H1 (cell line): ENCODE measurements at regions not wholly inside any gene's neighbourhood (a gene's known extent, or its start where the extent isn't known, plus 50 kb on each side); places are given as distances from the start of the nearest gene placed in this dataset.

ENCODE experiments used
- CTCF ChIA-PET: fragments of 300-600 bp; sonication (Branson Sonifier 250); formaldehyde crosslinking; loops from one replicate; lab custom pipeline; 2021; ENCODE audit not compliant: partially characterized antibody; lab: Charles Lee
- POLR2A ChIA-PET: fragments of 300-600 bp; sonication (Branson Sonifier 250); formaldehyde crosslinking; loops from one replicate; lab custom pipeline; 2021; ENCODE audit warnings: inconsistent platforms; ENCODE audit not compliant: partially characterized antibody; lab: Charles Lee
- DNase-seq, 2 experiments: peaks; one replicate each; pipeline versions ENCODE4 v3.0.0 to v3.0.0-alpha.2; 2010 to 2022; ENCODE audit warnings: low spot score in 2 of 2, low read depth in 1 of 2, mixed read lengths in 1 of 2
- FAIRE-seq: peaks from 2 replicates; lab custom pipeline; 2011; peaks lifted over from hg19 to GRCh38; lab: Jason Lieb, UNC
- H2AFZ ChIP-seq: 2 replicates; pipeline ENCODE4 v1.8.1; 2012; ENCODE audit warnings: low read length, inconsistent platforms
- H2AK5ac ChIP-seq: 2 replicates; pipeline ENCODE4 v1.6.1; 2013; ENCODE audit warnings: low read depth, low read length
- H2BK120ac ChIP-seq: replicated peaks from 2 replicates; pipeline ENCODE3; 2013; ENCODE audit warnings: low read depth, low read length, inconsistent platforms
- H2BK12ac ChIP-seq: 2 replicates; pipeline ENCODE4 v1.6.1; 2013; ENCODE audit warnings: low read depth, low read length
- H2BK15ac ChIP-seq: 2 replicates; pipeline ENCODE4 v1.6.1; 2013; ENCODE audit warnings: low read length
- H2BK20ac ChIP-seq: 2 replicates; pipeline ENCODE4 v1.6.1; 2013; ENCODE audit warnings: low read length
- H2BK5ac ChIP-seq: 2 replicates; pipeline ENCODE4 v1.6.1; 2013; ENCODE audit warnings: low read depth, low read length
- H3K14ac ChIP-seq: 2 replicates; pipeline ENCODE4 v1.6.1; 2013; ENCODE audit warnings: inconsistent platforms; ENCODE audit not compliant: insufficient read length
- H3K18ac ChIP-seq: 2 replicates; pipeline ENCODE4 v1.6.1; 2013; ENCODE audit warnings: low read length; ENCODE audit errors: extremely low read depth
- H3K23ac ChIP-seq: 2 replicates; pipeline ENCODE4 v1.6.1; 2013; ENCODE audit warnings: inconsistent platforms; ENCODE audit not compliant: insufficient read length
- H3K23me2 ChIP-seq: 2 replicates; pipeline ENCODE4 v1.6.1; 2013; ENCODE audit warnings: low read depth, low read length
- H3K27ac ChIP-seq: 2 replicates; pipeline ENCODE4 v1.6.1; 2011; ENCODE audit warnings: low read depth, low read length, inconsistent platforms
- H3K27me3 ChIP-seq, 4 experiments: replicated peaks in 1 of 4; 1 replicate in 1 of 4; 2 replicates in 3 of 4; pipeline versions ENCODE4 v1.6.1 to v1.8.1; 2011 to 2013; ENCODE audit warnings: low read length in 3 of 4, mild to moderate bottlenecking in 3 of 4, inconsistent platforms in 2 of 4, mixed read lengths in 2 of 4, moderate library complexity in 1 of 4; ENCODE audit not compliant: control insufficient read depth in 3 of 4, insufficient read depth in 3 of 4; ENCODE audit errors: extremely low read depth in 1 of 4
- H3K36me3 ChIP-seq, 4 experiments: 2 replicates each; pipeline versions ENCODE4 v1.6.1 to v1.8.1; 2011 to 2013; ENCODE audit warnings: mild to moderate bottlenecking in 4 of 4, low read length in 3 of 4, moderate library complexity in 2 of 4, control low read depth in 1 of 4, inconsistent platforms in 1 of 4; ENCODE audit not compliant: insufficient read depth in 4 of 4, control insufficient read depth in 2 of 4
- H3K4ac ChIP-seq: replicated peaks from 2 replicates; pipeline ENCODE3; 2013; ENCODE audit warnings: low read length, low read depth, mixed read lengths, inconsistent platforms; ENCODE audit not compliant: insufficient read length
- H3K4me1 ChIP-seq, 4 experiments: replicated peaks in 1 of 4; 1 replicate in 1 of 4; 2 replicates in 3 of 4; pipeline versions ENCODE4 v1.6.1 to v1.8.1; 2011 to 2013; ENCODE audit warnings: low read length in 3 of 4, inconsistent platforms in 2 of 4, mixed read lengths in 1 of 4; ENCODE audit not compliant: insufficient read depth in 4 of 4, control insufficient read depth in 3 of 4
- H3K4me2 ChIP-seq, 2 experiments: 2 replicates each; pipeline versions ENCODE4 v1.6.1 to v1.8.1; 2011 to 2013; ENCODE audit warnings: low read depth in 2 of 2, low read length in 2 of 2, control low read depth in 1 of 2, inconsistent platforms in 1 of 2, mild to moderate bottlenecking in 1 of 2; ENCODE audit not compliant: insufficient read depth in 1 of 2
- H3K4me3 ChIP-seq, 4 experiments: fragments of 200-600, 300-600 bp in 1 of 4; sonication (generic), shearing (Covaris generic), sonication (Bioruptor Twin) in 1 of 4; 2 replicates each; pipeline versions ENCODE4 v1.5.1 to v1.8.1; 2011 to 2016; ENCODE audit warnings: low read length in 4 of 4, low read depth in 3 of 4, control low read depth in 2 of 4, inconsistent platforms in 2 of 4, mild to moderate bottlenecking in 2 of 4, mixed read lengths in 1 of 4, moderate library complexity in 1 of 4; ENCODE audit not compliant: insufficient read depth in 2 of 4; ENCODE audit errors: extremely low read depth in 1 of 4
- H3K56ac ChIP-seq: replicated peaks from 2 replicates; pipeline ENCODE3; 2013; ENCODE audit warnings: low read depth, mild to moderate bottlenecking, mixed read lengths, low read length, inconsistent platforms; ENCODE audit not compliant: insufficient read length
- H3K79me1 ChIP-seq: 2 replicates; pipeline ENCODE4 v1.6.1; 2013; ENCODE audit warnings: low read depth, low read length, control low read depth
- H3K79me2 ChIP-seq, 2 experiments: 2 replicates each; pipeline versions ENCODE4 v1.6.1 to v1.8.1; 2012 to 2013; ENCODE audit warnings: low read length in 2 of 2, mild to moderate bottlenecking in 2 of 2, inconsistent platforms in 1 of 2; ENCODE audit not compliant: insufficient read depth in 2 of 2, control insufficient read depth in 1 of 2
- H3K9ac ChIP-seq, 4 experiments: replicated peaks in 1 of 4; 1 replicate in 1 of 4; 2 replicates in 3 of 4; pipeline versions ENCODE4 v1.6.1 to v1.8.1; 2011 to 2013; ENCODE audit warnings: low read depth in 3 of 4, low read length in 3 of 4, control low read depth in 2 of 4, mild to moderate bottlenecking in 2 of 4, moderate library complexity in 2 of 4, inconsistent platforms in 1 of 4; ENCODE audit errors: extremely low read depth in 1 of 4
- H3K9me3 ChIP-seq, 2 experiments: 2 replicates each; pipeline versions ENCODE4 v1.6.1 to v1.8.1; 2012 to 2013; ENCODE audit warnings: mild to moderate bottlenecking in 2 of 2, moderate library complexity in 2 of 2, control low read depth in 1 of 2, inconsistent platforms in 1 of 2, low read depth in 1 of 2, low read length in 1 of 2, mixed read lengths in 1 of 2; ENCODE audit not compliant: insufficient read depth in 2 of 2
- H4K20me1 ChIP-seq, 2 experiments: replicated peaks in 1 of 2; 2 replicates each; pipeline versions ENCODE3 to v1.8.1; 2011 to 2013; ENCODE audit warnings: inconsistent platforms in 2 of 2, low read length in 2 of 2, mild to moderate bottlenecking in 1 of 2; ENCODE audit not compliant: insufficient read depth in 2 of 2, control insufficient read depth in 1 of 2
- H4K5ac ChIP-seq: 2 replicates; pipeline ENCODE4 v1.6.1; 2013; ENCODE audit warnings: low read length, low read depth, mixed read lengths, inconsistent platforms; ENCODE audit not compliant: insufficient read length
- H4K8ac ChIP-seq: 2 replicates; pipeline ENCODE4 v1.8.0; 2013; ENCODE audit warnings: mild to moderate bottlenecking, moderate library complexity, low read length, inconsistent platforms; ENCODE audit not compliant: insufficient read depth; ENCODE audit errors: extremely low read depth
- H4K91ac ChIP-seq: replicated peaks from 2 replicates; pipeline ENCODE3; 2013; ENCODE audit warnings: low read length, mixed read lengths, inconsistent platforms; ENCODE audit not compliant: insufficient read length
- JUN ChIP-seq: IDR thresholded peaks from 2 replicates; pipeline ENCODE4 v1.6.1; 2011; ENCODE audit warnings: low read depth, mild to moderate bottlenecking, improper control_type of control experiment, low read length
- WGBS, 2 experiments: shearing (Covaris generic) in 1 of 2; methylation state at CpG; one replicate each; pipeline versions ENCODE4 v1.1.6 to v1.1.7; 2013 to 2015; ENCODE audit warnings: low lambda C conversion rate in 2 of 2, mixed read lengths in 2 of 2, inconsistent platforms in 1 of 2, low coverage in 1 of 2, missing lambda C conversion rate in 1 of 2; ENCODE audit not compliant: insufficient replicate concordance in 2 of 2, insufficient coverage in 1 of 2, insufficient read length in 1 of 2; ENCODE audit errors: extremely low coverage in 1 of 2, missing lambda C conversion rate in 1 of 2; 5-methylcytosine and 5-hydroxymethylcytosine counted together

GRCh38 chr16:80046848-80047247, 446.3 kb upstream of the MAF start:
- H3K9ac ChIP-seq, result no peak overlapping the region
- H2BK120ac ChIP-seq, result no peak overlapping the region
- H4K20me1 ChIP-seq, result no peaks in the 10 kb centered on the region
- ChIA-PET POLR2A (no interaction called here), CTCF (interaction anchor here (1.0 to 1.2 kb wide), 2 partner anchors 12 to 37 kb away, joined by 4 to 5 read pairs; no protein-coding TSS in a partner anchor)
- no peak overlapping the region for H4K8ac ChIP-seq
- no peak overlapping the region for H4K91ac ChIP-seq
- no peaks in the 10 kb centered on the region for H3K4me1 ChIP-seq
- 84% methylated on average over 2 of the region's 2 CpGs; no CpG with 5 or more reads in 1 of the 2 experiments for WGBS, 2 experiments
- TF ChIP-seq JUN, result no peak
- no peak overlapping the region for H3K23ac ChIP-seq
- no peak for FAIRE-seq
- H3K79me1 ChIP-seq, result no peaks in the 10 kb centered on the region
- H3K27me3 ChIP-seq, result no peaks in the 10 kb centered on the region
- H3K14ac ChIP-seq, result no peak overlapping the region
- H2AFZ ChIP-seq, result no peak overlapping the region
- H3K4ac ChIP-seq, result no peak overlapping the region
- no peaks in the 10 kb centered on the region for H3K36me3 ChIP-seq
- H3K4me2 ChIP-seq, result no peak overlapping the region
- no peak overlapping the region for H2BK5ac ChIP-seq
- no peaks in the 10 kb centered on the region for H3K79me2 ChIP-seq
- H4K5ac ChIP-seq, result no peak overlapping the region
- no peaks in the 10 kb centered on the region; the same call in 1 of the 2 replicates for H3K23me2 ChIP-seq
- H2AK5ac ChIP-seq, result no peak overlapping the region
- H2BK12ac ChIP-seq, result no peak overlapping the region
- H3K18ac ChIP-seq, result no peak overlapping the region
- H3K9me3 ChIP-seq, result no peaks in the 10 kb centered on the region
- no peak overlapping the region for H3K56ac ChIP-seq
- H2BK15ac ChIP-seq, result no peak overlapping the region
- no peak overlapping the region for H3K4me3 ChIP-seq
- no peak overlapping the region for H3K27ac ChIP-seq
- H2BK20ac ChIP-seq, result no peak overlapping the region
- no peak for DNase-seq
